Neuronal stem cell (in vitro differentiated cells): ENCODE measurements at regions not wholly inside any gene's neighbourhood (a gene's known extent, or its start where the extent isn't known, plus 50 kb on each side); places are given as distances from the start of the nearest gene placed in this dataset.

Experiments
- DNase-seq: peaks from one replicate; pipeline ENCODE4 v3.0.0-alpha.2; 2013; ENCODE audit warnings: low spot score
- H2AFZ ChIP-seq: one replicate; pipeline ENCODE4 v1.6.1; 2013; ENCODE audit warnings: mild to moderate bottlenecking, low read length, inconsistent platforms
- H2AK5ac ChIP-seq: 2 replicates; pipeline ENCODE4 v1.6.1; 2013; ENCODE audit warnings: low read depth, mild to moderate bottlenecking, inconsistent platforms, low read length, moderate library complexity, mixed read lengths
- H2BK120ac ChIP-seq: 2 replicates; pipeline ENCODE4 v1.6.1; 2013; ENCODE audit warnings: low read depth, mild to moderate bottlenecking, inconsistent platforms, low read length, moderate library complexity, mixed read lengths
- H2BK12ac ChIP-seq: one replicate; pipeline ENCODE4 v1.6.1; 2013; ENCODE audit warnings: low read length, inconsistent platforms
- H2BK15ac ChIP-seq: 2 replicates; pipeline ENCODE4 v1.6.1; 2013; ENCODE audit warnings: mild to moderate bottlenecking, low read length, inconsistent platforms, mixed read lengths
- H2BK5ac ChIP-seq: one replicate; pipeline ENCODE4 v1.6.1; 2013; ENCODE audit warnings: inconsistent platforms, mild to moderate bottlenecking, low read length, moderate library complexity
- H3K14ac ChIP-seq: one replicate; pipeline ENCODE4 v1.6.1; 2013; ENCODE audit warnings: low read length, inconsistent platforms
- H3K18ac ChIP-seq: 2 replicates; pipeline ENCODE4 v1.6.1; 2013; ENCODE audit warnings: low read length, inconsistent platforms
- H3K23ac ChIP-seq: 2 replicates; pipeline ENCODE4 v1.6.1; 2013; ENCODE audit warnings: low read depth, mild to moderate bottlenecking, mixed read lengths, low read length, inconsistent platforms; ENCODE audit not compliant: poor library complexity
- H3K27ac ChIP-seq: replicated peaks from 3 replicates; pipeline ENCODE4 v1.5.1; 2013; ENCODE audit warnings: low read length, inconsistent platforms
- H3K27me3 ChIP-seq, 3 experiments: 2 replicates each; pipeline ENCODE4 v1.6.1; 2013; ENCODE audit warnings: low read length in 3 of 3, mild to moderate bottlenecking in 2 of 3, inconsistent platforms in 1 of 3, low read depth in 1 of 3, mixed read lengths in 1 of 3, moderate library complexity in 1 of 3; ENCODE audit not compliant: control insufficient read depth in 3 of 3, insufficient read depth in 3 of 3
- H3K36me3 ChIP-seq, 2 donors: replicated peaks in 1 of 2; 2 replicates each; pipeline ENCODE4 v1.6.1; 2013; ENCODE audit warnings: low read length in 2 of 2; ENCODE audit not compliant: control insufficient read depth in 2 of 2, insufficient read depth in 2 of 2
- H3K4ac ChIP-seq: 2 replicates; pipeline ENCODE4 v1.6.1; 2013; ENCODE audit warnings: inconsistent platforms, mild to moderate bottlenecking, low read length, moderate library complexity
- H3K4me1 ChIP-seq, 2 donors: 1 replicate in 1 of 2; 2 replicates in 1 of 2; pipeline ENCODE4 v1.6.1; 2013; ENCODE audit warnings: low read length in 2 of 2, low read depth in 1 of 2; ENCODE audit not compliant: control insufficient read depth in 2 of 2, insufficient read depth in 1 of 2
- H3K4me2 ChIP-seq: one replicate; pipeline ENCODE4 v1.6.1; 2013; ENCODE audit warnings: mild to moderate bottlenecking, low read length, inconsistent platforms; ENCODE audit not compliant: insufficient read depth, poor library complexity, severe bottlenecking
- H3K4me3 ChIP-seq, 2 donors: 2 replicates each; pipeline ENCODE4 v1.5.1; 2013; ENCODE audit warnings: low read length in 2 of 2, mild to moderate bottlenecking in 2 of 2, inconsistent platforms in 1 of 2, moderate library complexity in 1 of 2
- H3K79me1 ChIP-seq: one replicate; pipeline ENCODE4 v1.6.1; 2013; ENCODE audit warnings: low read depth, mild to moderate bottlenecking, inconsistent platforms, low read length, moderate library complexity
- H3K9ac ChIP-seq: one replicate; pipeline ENCODE4 v1.6.1; 2013; ENCODE audit warnings: mild to moderate bottlenecking, low read depth, low read length, inconsistent platforms; ENCODE audit not compliant: poor library complexity
- H3K9me3 ChIP-seq, 2 donors: replicated peaks in 1 of 2; 2 replicates each; pipeline versions ENCODE3 to v1.6.1; 2013; ENCODE audit warnings: low read length in 2 of 2, mild to moderate bottlenecking in 2 of 2, inconsistent platforms in 1 of 2, low read depth in 1 of 2, mixed read lengths in 1 of 2, moderate library complexity in 1 of 2; ENCODE audit not compliant: control insufficient read depth in 2 of 2, insufficient read depth in 1 of 2
- H4K8ac ChIP-seq: one replicate; pipeline ENCODE4 v1.6.1; 2013; ENCODE audit warnings: low read depth, mild to moderate bottlenecking, inconsistent platforms, low read length, moderate library complexity
- H4K91ac ChIP-seq: one replicate; pipeline ENCODE4 v1.6.1; 2013; ENCODE audit warnings: low read length, low read depth, mild to moderate bottlenecking, inconsistent platforms; ENCODE audit not compliant: poor library complexity
- WGBS, 2 donors: extraction: QIAGEN DNeasy Blood & Tissue Kit; methylation state at CpG; one replicate each; pipeline ENCODE4 v1.1.7; 2013; ENCODE audit warnings: missing lambda C conversion rate in 2 of 2, mixed read lengths in 1 of 2; ENCODE audit not compliant: insufficient read length in 2 of 2, insufficient replicate concordance in 1 of 2; ENCODE audit errors: extremely low coverage in 2 of 2; 5-methylcytosine and 5-hydroxymethylcytosine counted together

DNA sequence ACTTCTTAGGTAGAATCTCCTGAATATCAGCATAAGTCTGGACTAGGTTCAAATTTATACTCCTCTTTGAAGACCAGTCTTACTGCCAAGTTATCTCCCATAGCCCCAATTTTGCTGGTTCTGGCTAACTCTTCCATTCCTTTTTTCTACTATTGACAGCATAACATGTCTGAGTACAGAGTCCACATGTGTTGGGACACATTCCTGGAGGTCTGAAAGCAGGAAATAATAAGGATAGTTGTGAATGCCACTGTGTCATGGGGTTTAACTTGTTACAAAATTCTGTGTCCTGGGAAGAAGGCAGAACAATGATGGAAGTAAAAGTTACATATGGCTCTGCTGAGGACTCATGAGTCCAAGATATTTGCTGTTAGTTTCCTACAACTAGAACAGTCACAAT is 57.4 kb upstream of the ZBTB20 start:
- H3K23ac ChIP-seq = no peak overlapping the region

DNA sequence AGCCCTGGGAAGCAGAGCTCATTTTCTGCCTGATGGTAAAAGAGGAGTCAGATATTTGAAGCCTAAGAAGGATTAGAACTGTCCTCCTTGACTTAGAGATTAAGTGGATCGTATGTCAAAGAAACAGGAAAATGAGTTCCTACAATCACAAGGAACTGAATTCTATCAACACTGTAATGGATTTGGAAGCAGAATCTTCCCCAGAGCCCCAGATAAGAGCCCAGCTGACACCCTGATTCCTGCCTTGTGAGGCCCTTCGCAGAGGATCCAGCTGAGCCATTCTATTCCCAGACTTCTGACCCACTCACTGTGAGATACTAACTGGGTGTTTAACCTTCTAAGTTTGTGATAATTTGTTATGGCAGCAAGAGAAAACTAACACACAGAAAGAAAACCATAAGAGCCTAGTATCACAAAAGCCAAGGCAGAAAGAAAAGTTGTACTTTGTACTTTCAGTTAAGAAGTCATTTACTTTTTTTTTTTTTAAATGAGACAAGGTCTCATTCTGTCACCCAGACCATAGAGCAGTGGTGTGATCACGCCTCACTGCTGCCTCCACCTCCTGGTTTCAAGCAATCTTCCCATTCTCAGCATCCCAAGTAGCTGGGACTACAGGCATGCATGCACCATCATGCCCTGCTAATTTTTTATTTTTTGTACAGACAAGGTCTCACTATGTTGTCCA is 61.1 kb upstream of the ZBTB20 start:
- H3K18ac ChIP-seq = no peak overlapping the region
- no CpG with 5 or more reads among the region's 3 CpGs for WGBS, 2 donors

More for the DNA sequence above, 57.4 kb upstream of the ZBTB20 start:
- no peak overlapping the region for H3K4me2 ChIP-seq
- H3K14ac ChIP-seq = no peak overlapping the region
- H3K9me3 ChIP-seq = no peaks in the 10 kb centered on the region
- H2AFZ ChIP-seq = no peak overlapping the region
- no peak overlapping the region for H2BK12ac ChIP-seq
- H3K4ac ChIP-seq = no peak overlapping the region
- no peak overlapping the region for H3K27ac ChIP-seq
- no peak overlapping the region for H3K4me3 ChIP-seq
- no peak overlapping the region for H2BK5ac ChIP-seq
- no peaks in the 10 kb centered on the region for H3K36me3 ChIP-seq
- no peak overlapping the region for H2AK5ac ChIP-seq
- no peak overlapping the region for H4K8ac ChIP-seq
- H2BK120ac ChIP-seq = no peak overlapping the region
- no peaks in the 10 kb centered on the region for H3K4me1 ChIP-seq
- H3K27me3 ChIP-seq = no peaks in the 10 kb centered on the region
- DNase-seq = no peak
- no peak overlapping the region for H3K9ac ChIP-seq
- no peaks in the 10 kb centered on the region for H3K79me1 ChIP-seq
- no peak overlapping the region for H3K18ac ChIP-seq
- no peak overlapping the region for H2BK15ac ChIP-seq
- no peak overlapping the region for H4K91ac ChIP-seq

DNA sequence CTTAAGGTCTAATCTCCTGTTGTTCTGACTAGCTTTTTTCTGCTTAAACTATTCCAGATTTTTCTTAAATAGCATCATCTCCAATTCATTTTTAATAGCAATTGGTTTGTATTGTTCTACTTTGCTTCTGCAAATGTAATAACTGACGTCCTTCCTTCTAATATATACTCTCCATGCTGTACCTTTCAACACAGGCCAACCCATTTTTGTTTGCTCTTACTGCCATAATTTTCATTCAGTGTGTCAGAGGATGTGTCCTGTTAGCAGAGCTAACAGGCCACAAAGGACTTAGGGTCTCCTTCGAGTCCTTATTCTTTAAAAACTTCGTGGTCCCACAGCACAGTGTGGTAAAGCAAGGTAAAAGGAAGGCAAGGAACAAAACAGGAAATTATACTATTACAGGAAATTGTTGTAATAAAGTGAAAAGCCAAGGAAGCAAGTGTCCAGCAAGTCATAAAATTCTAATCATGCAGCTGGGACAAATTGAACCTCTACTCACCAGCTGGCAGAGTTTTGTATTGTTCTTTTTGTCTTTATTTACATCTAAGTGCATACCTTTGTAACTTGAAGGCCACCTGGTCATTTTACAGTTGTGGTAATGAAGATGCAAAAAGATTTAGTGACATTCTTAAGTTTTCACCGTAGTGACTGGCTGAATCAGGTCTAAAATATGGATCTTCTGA is 64.9 kb upstream of the ZBTB20 start:
- Histone ChIP-seq H3K4me3 (no peak overlapping the region), H3K4me2 (no peak overlapping the region), H4K91ac (no peak overlapping the region), H2BK15ac (no peak overlapping the region), H3K79me1 (no peaks in the 10 kb centered on the region), H2AFZ (peak overlapping the region; percentile 39), H4K8ac (no peak overlapping the region), H2BK5ac (no peak overlapping the region), H3K18ac (no peak overlapping the region), H3K36me3 (no peaks in the 10 kb centered on the region), H3K9me3 (no peaks in the 10 kb centered on the region), H2BK12ac (no peak overlapping the region), H3K27me3 (no peaks in the 10 kb centered on the region), H3K4me1 (peaks cover 0 to 11% of the 10 kb centered on the region in 2 donors), H3K14ac (no peak overlapping the region), H3K23ac (no peak overlapping the region), H3K4ac (no peak overlapping the region), H3K9ac (no peak overlapping the region), H3K27ac (no peak overlapping the region), H2AK5ac (no peak overlapping the region), H2BK120ac (no peak overlapping the region)
- WGBS, 2 donors = no CpG with 5 or more reads among the region's 4 CpGs
- DNase-seq = no peak

More for the DNA sequence above, 61.1 kb upstream of the ZBTB20 start:
- Histone ChIP-seq H3K36me3 (no peaks in the 10 kb centered on the region), H2AFZ (no peak overlapping the region), H4K91ac (no peak overlapping the region), H3K4me3 (no peak overlapping the region), H3K4me1 (peaks cover 0 to 11% of the 10 kb centered on the region in 2 donors), H3K4ac (no peak overlapping the region), H2BK12ac (no peak overlapping the region), H3K4me2 (no peak overlapping the region), H3K9me3 (no peaks in the 10 kb centered on the region), H3K27me3 (no peaks in the 10 kb centered on the region), H3K23ac (no peak overlapping the region), H2BK15ac (no peak overlapping the region), H2AK5ac (no peak overlapping the region), H3K9ac (no peak overlapping the region), H3K27ac (no peak overlapping the region), H2BK120ac (no peak overlapping the region), H3K14ac (no peak overlapping the region), H2BK5ac (no peak overlapping the region), H3K79me1 (no peaks in the 10 kb centered on the region), H4K8ac (no peak overlapping the region)
- DNase-seq = no peak

DNA sequence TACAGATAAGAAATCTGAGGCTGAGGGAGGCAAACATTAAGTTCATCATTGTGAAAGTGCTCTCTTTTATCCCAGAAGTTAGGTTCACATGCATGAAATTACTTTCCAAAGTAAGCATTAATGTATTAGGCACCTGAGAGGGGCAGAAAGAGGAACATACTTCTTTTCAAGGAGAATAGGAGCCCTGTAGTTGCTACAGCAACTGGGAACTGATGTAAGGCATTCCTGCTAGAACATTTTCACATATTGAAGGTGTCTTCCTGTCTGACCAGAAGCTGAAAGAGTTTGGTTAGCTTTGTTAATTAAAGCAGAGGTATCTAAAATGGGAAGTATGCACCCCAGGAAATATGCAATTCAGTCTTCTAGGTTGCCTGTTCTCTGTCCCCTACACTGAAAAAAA is 65.5 kb upstream of the ZBTB20 start:
- Histone ChIP-seq H3K4me2 (no peak overlapping the region), H4K8ac (no peak overlapping the region), H2BK5ac (no peak overlapping the region), H3K79me1 (no peaks in the 10 kb centered on the region), H2AFZ (no peak overlapping the region), H3K4me1 (peaks cover 0 to 11% of the 10 kb centered on the region in 2 donors), H4K91ac (no peak overlapping the region), H3K27me3 (no peaks in the 10 kb centered on the region), H3K36me3 (no peaks in the 10 kb centered on the region), H3K9ac (no peak overlapping the region), H2AK5ac (no peak overlapping the region), H3K27ac (no peak overlapping the region), H2BK15ac (no peak overlapping the region), H3K4ac (no peak overlapping the region), H3K9me3 (no peaks in the 10 kb centered on the region), H2BK120ac (no peak overlapping the region), H3K23ac (no peak overlapping the region), H3K4me3 (no peak overlapping the region), H3K14ac (no peak overlapping the region), H2BK12ac (no peak overlapping the region), H3K18ac (no peak overlapping the region)
- no peak for DNase-seq
